ENCODE measurements at regions not wholly inside any gene's neighbourhood (a gene's known extent, or its start where the extent isn't known, plus 50 kb on each side); places are given as distances from the start of the nearest gene placed in this dataset.

- H3K27ac Mint-ChIP-seq (ENCODE audit: unreplicated experiment): no peak overlapping the region
- no peak overlapping the region for H3K4me3 Mint-ChIP-seq
- peaks cover 11% of the 10 kb centered on the region for H3K4me1 Mint-ChIP-seq
- no peaks in the 10 kb centered on the region for H3K27me3 Mint-ChIP-seq (ENCODE audit: low read depth)
- no peak for TF ChIP-seq CTCF (conservative IDR thresholded peaks at IDR 0.05)
- DNase-seq (ENCODE audit: low read depth, low spot score): no peak
- H3K9me3 Mint-ChIP-seq: no peaks in the 10 kb centered on the region
- H3K36me3 Mint-ChIP-seq (ENCODE audit: low read depth): no peaks in the 10 kb centered on the region
Observed at GRCh38 chr5:35306716-35307365, 76.6 kb upstream of the PRLR start.

GRCh38 chr5:35305336-35306020, 75.2 kb upstream of the PRLR start:
- Mint-ChIP-seq H3K4me1 (peaks cover 11% of the 10 kb centered on the region), H3K9me3 (peaks cover 2% of the 10 kb centered on the region), H3K4me3 (no peak overlapping the region), H3K36me3 (ENCODE audit: low read depth) (no peaks in the 10 kb centered on the region), H3K27ac (ENCODE audit: unreplicated experiment) (peak overlapping the region; percentile 71), H3K27me3 (ENCODE audit: low read depth) (no peaks in the 10 kb centered on the region)
- DNase-seq (ENCODE audit: low read depth, low spot score): no peak
- no peak for TF ChIP-seq CTCF (conservative IDR thresholded peaks at IDR 0.05)

GRCh38 chr5:35304291-35304690, 74.0 kb upstream of the PRLR start:
- H3K27me3 Mint-ChIP-seq (ENCODE audit: low read depth): no peaks in the 10 kb centered on the region
- no peak for DNase-seq (ENCODE audit: low read depth, low spot score)
- H3K27ac Mint-ChIP-seq (ENCODE audit: unreplicated experiment): no peak overlapping the region
- peaks cover 2% of the 10 kb centered on the region for H3K9me3 Mint-ChIP-seq
- TF ChIP-seq CTCF (conservative IDR thresholded peaks at IDR 0.05): no peak
- no peak overlapping the region for H3K4me3 Mint-ChIP-seq
- peaks cover 11% of the 10 kb centered on the region for H3K4me1 Mint-ChIP-seq
- no peaks in the 10 kb centered on the region for H3K36me3 Mint-ChIP-seq (ENCODE audit: low read depth)

GRCh38 chr5:35303152-35303551, 72.9 kb upstream of the PRLR start:
- TF ChIP-seq CTCF (conservative IDR thresholded peaks at IDR 0.05): no peak
- H3K36me3 Mint-ChIP-seq (ENCODE audit: low read depth): no peaks in the 10 kb centered on the region
- H3K27ac Mint-ChIP-seq (ENCODE audit: unreplicated experiment): no peak overlapping the region
- H3K4me1 Mint-ChIP-seq: peaks cover 4% of the 10 kb centered on the region
- no peak for DNase-seq (ENCODE audit: low read depth, low spot score)
- no peaks in the 10 kb centered on the region for H3K27me3 Mint-ChIP-seq (ENCODE audit: low read depth)
- peaks cover 2% of the 10 kb centered on the region for H3K9me3 Mint-ChIP-seq
- H3K4me3 Mint-ChIP-seq: no peak overlapping the region

GRCh38 chr5:35302544-35302943, 72.3 kb upstream of the PRLR start:
- H3K9me3 Mint-ChIP-seq: peaks cover 2% of the 10 kb centered on the region
- TF ChIP-seq CTCF (conservative IDR thresholded peaks at IDR 0.05): no peak
- peaks cover 4% of the 10 kb centered on the region for H3K4me1 Mint-ChIP-seq
- no peak for DNase-seq (ENCODE audit: low read depth, low spot score)
- no peak overlapping the region for H3K27ac Mint-ChIP-seq (ENCODE audit: unreplicated experiment)
- H3K27me3 Mint-ChIP-seq (ENCODE audit: low read depth): no peaks in the 10 kb centered on the region
- no peaks in the 10 kb centered on the region for H3K36me3 Mint-ChIP-seq (ENCODE audit: low read depth)
- H3K4me3 Mint-ChIP-seq: no peak overlapping the region
